DOHH2 (cell line): ENCODE measurements at regions not wholly inside any gene's neighbourhood (a gene's known extent, or its start where the extent isn't known, plus 50 kb on each side); places are given as distances from the start of the nearest gene placed in this dataset.

ENCODE experiments used
- H3F3A ChIP-seq: fragments of 200-600 bp; sonication (generic), shearing (Covaris generic); 2 replicates; pipeline ENCODE4 v1.6.0; 2016; ENCODE audit warnings: antibody characterized with exemption, mild to moderate bottlenecking; ENCODE audit not compliant: control insufficient read depth, insufficient read depth
- H3K27ac ChIP-seq: fragments of 200-600 bp; sonication (generic); 2 replicates; pipeline ENCODE4 v1.5.1; 2014; ENCODE audit warnings: low read depth, mild to moderate bottlenecking, low read length, moderate library complexity
- H3K27me3 ChIP-seq: fragments of 200-600 bp; sonication (generic); 2 replicates; pipeline ENCODE4 v1.6.1; 2014; ENCODE audit warnings: mild to moderate bottlenecking, low read length, mixed read lengths; ENCODE audit not compliant: control insufficient read depth
- H3K36me3 ChIP-seq: fragments of 200-600 bp; sonication (generic); 2 replicates; pipeline ENCODE4 v1.6.1; 2014; ENCODE audit warnings: mild to moderate bottlenecking, low read length, moderate library complexity, mixed read lengths; ENCODE audit not compliant: control insufficient read depth
- H3K4me1 ChIP-seq: fragments of 200-600 bp; sonication (generic); 2 replicates; pipeline ENCODE4 v1.6.1; 2014; ENCODE audit warnings: mild to moderate bottlenecking, low read length, mixed read lengths; ENCODE audit not compliant: control insufficient read depth
- H3K4me2 ChIP-seq: fragments of 200-600 bp; sonication (generic); 2 replicates; pipeline ENCODE4 v1.6.0; 2014; ENCODE audit warnings: mild to moderate bottlenecking, low read length, moderate library complexity
- H3K4me3 ChIP-seq: fragments of 200-600 bp; sonication (generic); 2 replicates; pipeline ENCODE4 v1.5.1; 2014; ENCODE audit warnings: mild to moderate bottlenecking, low read length, mixed read lengths
- H3K79me2 ChIP-seq: fragments of 200-600 bp; sonication (generic); 2 replicates; pipeline ENCODE4 v1.6.1; 2014; ENCODE audit warnings: mild to moderate bottlenecking, low read length, mixed read lengths; ENCODE audit not compliant: control insufficient read depth
- H3K9me2 ChIP-seq: fragments of 200-600 bp; sonication (generic); replicated peaks from 2 replicates; pipeline ENCODE4 v1.6.1; 2014; ENCODE audit warnings: mild to moderate bottlenecking, low read length, mixed read lengths; ENCODE audit not compliant: control insufficient read depth
- H3K9me3 ChIP-seq: fragments of 200-600 bp; sonication (generic); 2 replicates; pipeline ENCODE4 v1.6.1; 2014; ENCODE audit warnings: antibody characterized with exemption, low read length, mixed read lengths; ENCODE audit not compliant: control insufficient read depth, insufficient read depth
- H4K20me1 ChIP-seq: fragments of 200-600 bp; sonication (generic); 2 replicates; pipeline ENCODE4 v1.6.0; 2014; ENCODE audit warnings: low read depth, mild to moderate bottlenecking, antibody characterized with exemption, low read length, moderate library complexity; ENCODE audit not compliant: control insufficient read depth, insufficient read depth
- EZH2phosphoT487 ChIP-seq: fragments of 200-600 bp; sonication (generic); IDR thresholded peaks from 2 replicates; pipeline ENCODE4 v1.6.1; 2017; ENCODE audit warnings: borderline replicate concordance, mild to moderate bottlenecking, antibody characterized with exemption, low read length, moderate library complexity, mixed read lengths
- TF ChIP-seq, protein P1 (sequence below): fragments of 200-600 bp; sonication (generic); IDR thresholded peaks from one replicate; pipeline ENCODE4 v1.5.1; 2014; ENCODE audit warnings: antibody characterized with exemption, mild to moderate bottlenecking, low read depth, low read length; ENCODE audit not compliant: poor library complexity, severe bottlenecking

GRCh38 chr12:46499226-46499625 is 126.7 kb upstream of the SLC38A2 start:
- no peak for TF ChIP-seq EZH2phosphoT487
- TF ChIP-seq, protein P1, sequence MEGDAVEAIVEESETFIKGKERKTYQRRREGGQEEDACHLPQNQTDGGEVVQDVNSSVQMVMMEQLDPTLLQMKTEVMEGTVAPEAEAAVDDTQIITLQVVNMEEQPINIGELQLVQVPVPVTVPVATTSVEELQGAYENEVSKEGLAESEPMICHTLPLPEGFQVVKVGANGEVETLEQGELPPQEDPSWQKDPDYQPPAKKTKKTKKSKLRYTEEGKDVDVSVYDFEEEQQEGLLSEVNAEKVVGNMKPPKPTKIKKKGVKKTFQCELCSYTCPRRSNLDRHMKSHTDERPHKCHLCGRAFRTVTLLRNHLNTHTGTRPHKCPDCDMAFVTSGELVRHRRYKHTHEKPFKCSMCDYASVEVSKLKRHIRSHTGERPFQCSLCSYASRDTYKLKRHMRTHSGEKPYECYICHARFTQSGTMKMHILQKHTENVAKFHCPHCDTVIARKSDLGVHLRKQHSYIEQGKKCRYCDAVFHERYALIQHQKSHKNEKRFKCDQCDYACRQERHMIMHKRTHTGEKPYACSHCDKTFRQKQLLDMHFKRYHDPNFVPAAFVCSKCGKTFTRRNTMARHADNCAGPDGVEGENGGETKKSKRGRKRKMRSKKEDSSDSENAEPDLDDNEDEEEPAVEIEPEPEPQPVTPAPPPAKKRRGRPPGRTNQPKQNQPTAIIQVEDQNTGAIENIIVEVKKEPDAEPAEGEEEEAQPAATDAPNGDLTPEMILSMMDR = no peak
- H3K9me2 ChIP-seq = no peaks in the 10 kb centered on the region
- no peaks in the 10 kb centered on the region for H3K4me1 ChIP-seq
- H3K4me2 ChIP-seq = no peak overlapping the region
- H3K27me3 ChIP-seq = peaks cover 3% of the 10 kb centered on the region; the same call in 1 of the 2 replicates
- H3K4me3 ChIP-seq = no peak overlapping the region
- H3K27ac ChIP-seq = no peak overlapping the region
- H4K20me1 ChIP-seq = no peaks in the 10 kb centered on the region
- H3K9me3 ChIP-seq = peaks cover 7% of the 10 kb centered on the region
- no peaks in the 10 kb centered on the region for H3K36me3 ChIP-seq
- no peaks in the 10 kb centered on the region for H3K79me2 ChIP-seq
- H3F3A ChIP-seq = no peaks in the 10 kb centered on the region

- TF ChIP-seq, protein P1 = no peak
- TF ChIP-seq EZH2phosphoT487 = no peak
- Histone ChIP-seq H3K4me3 (no peak overlapping the region), H3K27me3 (peaks cover 3% of the 10 kb centered on the region; the same call in 1 of the 2 replicates), H3K4me2 (no peak overlapping the region), H3K4me1 (no peaks in the 10 kb centered on the region), H3K27ac (no peak overlapping the region), H4K20me1 (no peaks in the 10 kb centered on the region), H3K36me3 (no peaks in the 10 kb centered on the region), H3K79me2 (no peaks in the 10 kb centered on the region), H3K9me3 (peaks cover 7% of the 10 kb centered on the region), H3K9me2 (no peaks in the 10 kb centered on the region), H3F3A (no peaks in the 10 kb centered on the region)
These were observed 125.2 kb upstream of the SLC38A2 start for GRCh38 chr12:46497739-46498138.

- H3K79me2 ChIP-seq = no peaks in the 10 kb centered on the region
- H4K20me1 ChIP-seq = no peaks in the 10 kb centered on the region
- H3K27ac ChIP-seq = no peak overlapping the region
- H3K27me3 ChIP-seq = peaks cover 3% of the 10 kb centered on the region; the same call in 1 of the 2 replicates
- no peaks in the 10 kb centered on the region for H3K9me3 ChIP-seq
- H3K4me2 ChIP-seq = no peak overlapping the region
- no peaks in the 10 kb centered on the region for H3F3A ChIP-seq
- H3K9me2 ChIP-seq = no peaks in the 10 kb centered on the region
- H3K4me1 ChIP-seq = no peaks in the 10 kb centered on the region
- no peak overlapping the region for H3K4me3 ChIP-seq
- TF ChIP-seq, protein P1 = no peak
- TF ChIP-seq EZH2phosphoT487 = no peak
- no peaks in the 10 kb centered on the region for H3K36me3 ChIP-seq
These were observed 121.9 kb upstream of the SLC38A2 start for GRCh38 chr12:46494424-46494823.
